Activated naive CD8-positive, alpha-beta T cell treated with anti-CD3 and anti-CD28 coated beads for 36 hours (primary cell): ENCODE measurements at regions not wholly inside any gene's neighbourhood (a gene's known extent, or its start where the extent isn't known, plus 50 kb on each side); places are given as distances from the start of the nearest gene placed in this dataset.

Source experiments
- DNase-seq: peaks from one replicate; pipeline ENCODE4 v3.0.0; 2021
- H3K27ac Mint-ChIP-seq: one replicate; pipeline ENCODE4 v1.8.0; 2022; ENCODE audit warnings: mild to moderate bottlenecking, moderate library complexity, mixed read lengths
- H3K27me3 Mint-ChIP-seq: one replicate; pipeline ENCODE4 v1.8.0; 2022; ENCODE audit warnings: mild to moderate bottlenecking, mixed read lengths
- H3K36me3 Mint-ChIP-seq: one replicate; pipeline ENCODE4 v1.8.0; 2021; ENCODE audit warnings: mild to moderate bottlenecking, mixed read lengths
- H3K4me1 Mint-ChIP-seq: one replicate; pipeline ENCODE4 v1.8.0; 2021; ENCODE audit warnings: mixed read lengths
- H3K4me3 Mint-ChIP-seq: one replicate; pipeline ENCODE4 v1.8.0; 2022; ENCODE audit warnings: mild to moderate bottlenecking, moderate library complexity, mixed read lengths
- H3K9me3 Mint-ChIP-seq: one replicate; pipeline ENCODE4 v1.8.0; 2022; ENCODE audit warnings: mixed read lengths

DNA sequence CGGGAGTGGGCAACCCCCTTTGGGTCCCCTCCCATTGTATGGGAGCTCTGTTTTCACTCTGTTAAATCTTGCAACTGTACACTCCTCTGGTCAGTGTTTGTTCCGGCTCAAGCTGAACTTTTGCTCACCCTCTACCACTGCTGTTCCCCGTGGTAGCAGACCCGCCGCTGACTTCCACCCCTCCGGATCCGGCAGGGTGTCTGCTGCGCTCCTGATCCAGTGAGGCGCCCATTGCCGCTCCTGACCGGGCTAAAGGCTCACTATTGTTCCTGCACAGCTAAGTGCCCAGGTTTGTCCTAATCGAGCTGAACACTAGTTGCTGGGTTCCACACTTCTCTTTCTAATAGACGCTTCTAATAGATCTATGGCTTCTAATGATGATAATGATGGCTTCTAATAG, 488.6 kb downstream of the MRPL39 start:
- no peaks in the 10 kb centered on the region for H3K9me3 Mint-ChIP-seq
- no peak for DNase-seq
- H3K4me1 Mint-ChIP-seq: no peaks in the 10 kb centered on the region
- H3K36me3 Mint-ChIP-seq: no peaks in the 10 kb centered on the region
- H3K27me3 Mint-ChIP-seq: no peaks in the 10 kb centered on the region
- no peak overlapping the region for H3K4me3 Mint-ChIP-seq
- H3K27ac Mint-ChIP-seq: no peak overlapping the region

DNA sequence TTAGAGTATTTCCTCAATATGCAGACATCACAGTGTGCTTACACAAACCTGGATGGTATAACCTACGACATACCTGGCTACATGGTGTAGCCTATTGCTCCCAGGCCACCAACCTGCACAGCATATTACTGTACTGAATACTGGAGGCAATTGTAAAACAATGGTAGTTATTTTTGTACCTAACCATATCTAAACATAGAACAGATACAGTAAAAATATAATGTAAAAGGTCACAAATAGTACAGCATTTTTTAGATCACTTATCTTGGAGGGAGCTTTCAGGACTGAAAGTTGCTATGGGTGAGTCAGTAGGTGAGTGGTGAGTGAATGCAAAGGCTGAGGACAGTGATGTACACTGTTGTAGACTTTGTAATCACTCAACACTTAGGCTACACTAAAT, 492.3 kb downstream of the MRPL39 start:
- Mint-ChIP-seq H3K9me3 (no peaks in the 10 kb centered on the region), H3K4me3 (no peak overlapping the region)

DNA sequence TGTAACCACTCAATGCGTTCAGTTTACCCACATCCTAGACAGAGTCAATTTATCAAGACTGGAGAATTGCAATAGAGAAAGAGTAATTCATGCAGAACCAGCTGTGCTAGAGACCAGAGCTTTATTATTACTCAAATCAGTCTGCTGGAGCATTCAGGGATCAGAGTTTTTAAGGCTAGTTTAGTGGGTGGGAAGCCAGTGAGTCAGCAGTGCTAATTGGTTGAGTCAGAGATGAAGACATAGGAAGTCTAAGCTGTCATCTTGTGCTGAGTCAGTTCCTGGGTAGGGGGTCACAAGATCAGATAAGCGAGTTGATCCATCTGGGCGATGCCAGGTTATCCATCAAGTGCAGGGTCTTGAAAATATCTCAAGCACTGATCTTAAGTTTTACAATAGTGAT, 499.6 kb downstream of the MRPL39 start:
- no peak for DNase-seq
- Mint-ChIP-seq H3K9me3 (peaks cover 2% of the 10 kb centered on the region), H3K36me3 (no peaks in the 10 kb centered on the region), H3K4me1 (no peaks in the 10 kb centered on the region), H3K4me3 (no peak overlapping the region), H3K27me3 (peaks cover 3% of the 10 kb centered on the region), H3K27ac (no peak overlapping the region)

More for the DNA sequence above, 492.3 kb downstream of the MRPL39 start:
- no peak for DNase-seq
- Mint-ChIP-seq H3K4me1 (no peaks in the 10 kb centered on the region), H3K36me3 (no peaks in the 10 kb centered on the region), H3K27ac (no peak overlapping the region), H3K27me3 (no peaks in the 10 kb centered on the region)

DNA sequence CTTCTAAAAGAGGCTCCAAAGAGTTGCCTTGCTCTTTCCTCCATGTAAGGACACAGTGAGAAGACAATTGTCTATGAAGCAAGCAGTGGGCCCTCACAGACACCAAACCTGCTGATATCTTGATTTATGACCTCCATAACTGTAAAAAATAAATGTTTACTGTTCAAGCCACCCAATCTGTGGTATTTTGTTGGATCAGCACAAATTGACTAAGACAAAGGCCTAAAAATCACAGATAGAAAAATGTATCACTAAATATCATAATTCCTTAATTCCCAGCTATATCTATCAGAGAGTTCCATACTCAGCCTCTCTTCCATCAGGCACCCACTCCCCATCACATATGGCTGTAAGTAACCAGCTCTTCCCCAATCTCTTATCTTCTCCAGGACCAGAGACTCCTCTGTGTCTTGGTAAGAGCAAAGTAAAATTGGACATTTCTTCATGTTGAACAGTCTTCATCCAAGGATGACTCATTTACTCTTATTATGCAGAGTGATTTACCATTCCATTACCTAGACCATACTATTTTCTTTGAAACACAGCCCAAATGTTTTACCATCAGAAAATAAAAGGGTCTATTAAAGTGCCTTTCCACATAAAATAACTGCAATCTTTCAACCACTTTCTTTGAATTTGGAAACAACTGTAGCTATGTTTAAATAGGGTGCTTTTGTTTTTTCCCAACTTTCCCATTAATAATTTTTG, 503.6 kb downstream of the MRPL39 start:
- Mint-ChIP-seq H3K36me3 (no peaks in the 10 kb centered on the region), H3K4me3 (no peak overlapping the region), H3K27ac (no peak overlapping the region), H3K4me1 (no peaks in the 10 kb centered on the region), H3K9me3 (peaks cover 2% of the 10 kb centered on the region), H3K27me3 (peaks cover 3% of the 10 kb centered on the region)
- no peak for DNase-seq

- no peaks in the 10 kb centered on the region for H3K9me3 Mint-ChIP-seq
- no peaks in the 10 kb centered on the region for H3K27me3 Mint-ChIP-seq
- H3K27ac Mint-ChIP-seq: no peak overlapping the region
Measured at GRCh38 chr21:25097648-25098047, 509.6 kb downstream of the MRPL39 start.

GRCh38 chr21:25094695-25095094, 512.6 kb downstream of the MRPL39 start:
- H3K9me3 Mint-ChIP-seq: peaks cover 4% of the 10 kb centered on the region
- no peaks in the 10 kb centered on the region for H3K36me3 Mint-ChIP-seq
- H3K4me3 Mint-ChIP-seq: no peak overlapping the region
- no peak for DNase-seq
- no peaks in the 10 kb centered on the region for H3K4me1 Mint-ChIP-seq
- no peaks in the 10 kb centered on the region for H3K27me3 Mint-ChIP-seq
- H3K27ac Mint-ChIP-seq: no peak overlapping the region

More at GRCh38 chr21:25097648-25098047, 509.6 kb downstream of the MRPL39 start:
- Mint-ChIP-seq H3K4me3 (no peak overlapping the region), H3K36me3 (no peaks in the 10 kb centered on the region), H3K4me1 (no peaks in the 10 kb centered on the region)
- no peak for DNase-seq

- H3K27me3 Mint-ChIP-seq: no peaks in the 10 kb centered on the region
- no peaks in the 10 kb centered on the region for H3K36me3 Mint-ChIP-seq
- no peak for DNase-seq
- H3K4me1 Mint-ChIP-seq: no peaks in the 10 kb centered on the region
- H3K9me3 Mint-ChIP-seq: peaks cover 4% of the 10 kb centered on the region
- no peak overlapping the region for H3K4me3 Mint-ChIP-seq
- no peak overlapping the region for H3K27ac Mint-ChIP-seq
Measured at GRCh38 chr21:25092441-25093011, 514.8 kb downstream of the MRPL39 start.

DNA sequence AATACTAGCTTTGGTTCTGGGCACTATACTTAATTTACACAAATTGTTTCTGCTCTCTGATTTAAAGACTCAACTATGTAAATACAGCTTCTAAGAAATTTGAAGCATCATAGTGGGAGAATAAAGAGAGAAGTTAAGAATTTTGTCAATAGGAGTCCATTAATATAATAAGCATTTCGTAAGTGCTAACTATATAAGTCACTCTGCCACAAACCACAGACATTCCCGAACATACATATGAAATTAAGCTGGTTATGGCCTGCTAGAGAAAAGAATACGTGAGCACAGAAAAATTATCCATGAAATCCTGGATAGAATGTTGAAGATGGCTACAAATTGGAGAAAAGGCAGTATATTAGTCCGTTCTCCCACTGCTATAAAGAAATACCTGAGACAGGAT, 526.2 kb downstream of the MRPL39 start:
- no peaks in the 10 kb centered on the region for H3K36me3 Mint-ChIP-seq
- no peaks in the 10 kb centered on the region for H3K4me1 Mint-ChIP-seq
- no peak overlapping the region for H3K4me3 Mint-ChIP-seq
- no peak for DNase-seq
- no peaks in the 10 kb centered on the region for H3K9me3 Mint-ChIP-seq
- H3K27me3 Mint-ChIP-seq: no peaks in the 10 kb centered on the region
- no peak overlapping the region for H3K27ac Mint-ChIP-seq

- no peak for DNase-seq
Measured at GRCh38 chr21:25080661-25081060, 526.6 kb downstream of the MRPL39 start.

GRCh38 chr21:25080141-25080540, 527.1 kb downstream of the MRPL39 start:
- no peak overlapping the region for H3K27ac Mint-ChIP-seq
- no peak overlapping the region for H3K4me3 Mint-ChIP-seq
- H3K36me3 Mint-ChIP-seq: no peaks in the 10 kb centered on the region
- no peaks in the 10 kb centered on the region for H3K9me3 Mint-ChIP-seq
- no peaks in the 10 kb centered on the region for H3K27me3 Mint-ChIP-seq
- H3K4me1 Mint-ChIP-seq: no peaks in the 10 kb centered on the region
- DNase-seq: no peak

More at GRCh38 chr21:25080661-25081060, 526.6 kb downstream of the MRPL39 start:
- no peak overlapping the region for H3K4me3 Mint-ChIP-seq
- H3K9me3 Mint-ChIP-seq: no peaks in the 10 kb centered on the region
- no peak overlapping the region for H3K27ac Mint-ChIP-seq
- no peaks in the 10 kb centered on the region for H3K27me3 Mint-ChIP-seq
- no peaks in the 10 kb centered on the region for H3K36me3 Mint-ChIP-seq
- no peaks in the 10 kb centered on the region for H3K4me1 Mint-ChIP-seq

- no peak overlapping the region for H3K4me3 Mint-ChIP-seq
- no peaks in the 10 kb centered on the region for H3K27me3 Mint-ChIP-seq
- no peaks in the 10 kb centered on the region for H3K4me1 Mint-ChIP-seq
- H3K36me3 Mint-ChIP-seq: no peaks in the 10 kb centered on the region
- H3K27ac Mint-ChIP-seq: no peak overlapping the region
- DNase-seq: no peak
- H3K9me3 Mint-ChIP-seq: no peaks in the 10 kb centered on the region
Measured at GRCh38 chr21:25079053-25079452, 528.2 kb downstream of the MRPL39 start.

GRCh38 chr21:25062061-25062460, 545.2 kb downstream of the MRPL39 start:
- Mint-ChIP-seq H3K4me3 (no peak overlapping the region), H3K9me3 (no peaks in the 10 kb centered on the region), H3K4me1 (no peaks in the 10 kb centered on the region), H3K27ac (no peak overlapping the region), H3K36me3 (no peaks in the 10 kb centered on the region), H3K27me3 (no peaks in the 10 kb centered on the region)
- DNase-seq: no peak

- H3K4me1 Mint-ChIP-seq: no peaks in the 10 kb centered on the region
- DNase-seq: no peak
- no peaks in the 10 kb centered on the region for H3K9me3 Mint-ChIP-seq
- no peaks in the 10 kb centered on the region for H3K36me3 Mint-ChIP-seq
- H3K4me3 Mint-ChIP-seq: no peak overlapping the region
- no peak overlapping the region for H3K27ac Mint-ChIP-seq
- H3K27me3 Mint-ChIP-seq: no peaks in the 10 kb centered on the region
Measured at GRCh38 chr21:25054689-25055088, 552.6 kb downstream of the MRPL39 start.

DNA sequence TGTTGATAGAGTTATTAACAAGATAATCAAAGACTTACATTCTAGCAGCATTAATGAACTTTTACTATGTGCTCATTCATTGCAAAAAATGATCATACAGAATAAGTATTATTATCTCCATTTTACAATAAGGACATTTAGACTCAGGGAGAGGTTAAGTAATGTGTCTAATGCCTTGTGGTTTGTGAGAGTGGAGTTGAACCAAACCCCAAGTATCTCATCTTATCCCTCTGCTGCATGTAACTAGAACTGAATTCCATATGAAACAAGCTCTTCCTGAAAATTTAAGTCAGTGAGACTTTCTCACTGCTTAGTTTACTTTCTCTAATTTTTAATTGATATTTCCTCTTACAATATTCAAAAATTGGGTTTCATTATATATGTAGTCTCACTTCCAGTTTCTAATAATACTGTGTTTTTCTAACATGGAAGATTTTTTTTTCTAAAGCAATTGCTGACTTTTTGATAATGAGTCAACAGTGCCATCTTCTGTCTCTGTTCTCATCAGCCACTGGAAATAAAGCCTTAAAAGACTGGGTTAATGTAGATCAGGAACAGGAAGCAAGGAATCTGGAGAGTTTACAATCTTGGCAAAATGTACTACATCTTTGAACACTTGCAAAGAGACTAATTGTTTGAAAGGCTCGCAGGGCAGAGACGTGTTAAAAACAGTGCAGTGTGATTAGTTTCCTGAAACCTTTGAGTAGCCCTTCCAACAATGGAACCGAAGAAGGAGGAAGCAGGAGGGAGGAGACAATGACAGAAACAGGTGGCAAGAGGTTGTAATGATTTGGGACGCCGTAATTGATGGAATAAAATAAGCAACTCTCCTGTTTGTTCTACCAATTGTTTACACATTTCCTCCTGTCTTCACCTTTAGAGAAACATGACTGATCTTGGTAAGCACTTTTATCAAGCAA, 567.6 kb downstream of the MRPL39 start:
- Mint-ChIP-seq H3K4me3 (no peak overlapping the region), H3K27ac (no peak overlapping the region), H3K36me3 (no peaks in the 10 kb centered on the region), H3K27me3 (no peaks in the 10 kb centered on the region), H3K4me1 (peaks cover 1% of the 10 kb centered on the region), H3K9me3 (no peaks in the 10 kb centered on the region)
- no peak for DNase-seq

- Mint-ChIP-seq H3K9me3 (no peaks in the 10 kb centered on the region), H3K4me1 (peaks cover 1% of the 10 kb centered on the region), H3K4me3 (no peak overlapping the region), H3K36me3 (no peaks in the 10 kb centered on the region), H3K27ac (no peak overlapping the region), H3K27me3 (no peaks in the 10 kb centered on the region)
- no peak for DNase-seq
Measured at GRCh38 chr21:25036775-25037174, 570.5 kb downstream of the MRPL39 start.
